Retina (tissue), 1 donor: ENCODE measurements at regions not wholly inside any gene's neighbourhood (a gene's known extent, or its start where the extent isn't known, plus 50 kb on each side); places are given as distances from the start of the nearest gene placed in this dataset.
"Not testable (repeated sequence)": the region's sequence is repeated elsewhere in the genome, so short reads cannot be mapped to it uniquely, and the experiment has no call there.

Source experiments
- DNase-seq: peaks from one replicate; pipeline ENCODE4 v3.0.0-alpha.2; 2016

GRCh38 chr1:221478050-221478949 is 263.6 kb downstream of the DUSP10 start:
- peak; percentile 40 for DNase-seq

- no peak for DNase-seq
Observed at GRCh38 chr1:221487781-221488524, 253.9 kb downstream of the DUSP10 start.

DNA sequence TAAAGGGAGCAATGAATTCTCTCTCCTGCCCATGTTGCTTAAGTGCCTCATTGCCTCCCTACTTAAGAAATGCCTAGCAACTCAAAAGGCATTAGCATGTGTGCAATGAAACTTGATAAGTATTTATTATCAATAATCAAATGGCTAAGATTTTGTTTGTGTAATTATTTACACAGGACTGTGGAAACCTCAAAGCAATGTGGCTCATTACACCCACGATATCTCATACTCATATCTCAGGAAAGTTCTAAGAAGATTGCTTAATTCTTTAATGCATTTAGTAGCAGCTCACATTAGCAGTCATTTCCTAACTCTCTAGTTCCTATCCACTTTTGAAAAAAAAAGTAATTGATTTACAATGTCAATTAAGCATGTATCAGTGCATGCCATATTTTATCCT is 253.3 kb downstream of the DUSP10 start:
- DNase-seq = no peak

DNA sequence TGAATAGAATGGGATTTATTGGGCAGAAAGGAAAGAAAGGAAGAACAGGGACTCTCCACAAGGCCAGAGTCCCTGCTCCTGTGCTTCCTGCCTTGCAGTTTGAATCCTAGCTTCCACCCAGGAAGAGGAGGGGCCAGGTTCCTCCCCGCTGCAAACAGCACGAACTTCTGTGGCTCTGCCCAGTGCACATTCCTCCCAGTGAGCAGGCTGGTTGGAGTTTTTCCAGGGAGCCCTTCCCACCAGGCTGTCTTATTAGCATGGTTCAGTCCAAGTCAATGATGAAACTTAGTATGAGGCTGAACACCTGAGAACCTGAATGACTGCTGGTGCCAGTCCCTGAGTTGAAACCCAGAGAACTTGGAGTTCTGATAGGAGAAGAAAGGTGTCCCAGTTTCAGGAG is 247.2 kb downstream of the DUSP10 start:
- DNase-seq = no peak

GRCh38 chr1:221497046-221497445 is 244.8 kb downstream of the DUSP10 start:
- no peak for DNase-seq

DNA sequence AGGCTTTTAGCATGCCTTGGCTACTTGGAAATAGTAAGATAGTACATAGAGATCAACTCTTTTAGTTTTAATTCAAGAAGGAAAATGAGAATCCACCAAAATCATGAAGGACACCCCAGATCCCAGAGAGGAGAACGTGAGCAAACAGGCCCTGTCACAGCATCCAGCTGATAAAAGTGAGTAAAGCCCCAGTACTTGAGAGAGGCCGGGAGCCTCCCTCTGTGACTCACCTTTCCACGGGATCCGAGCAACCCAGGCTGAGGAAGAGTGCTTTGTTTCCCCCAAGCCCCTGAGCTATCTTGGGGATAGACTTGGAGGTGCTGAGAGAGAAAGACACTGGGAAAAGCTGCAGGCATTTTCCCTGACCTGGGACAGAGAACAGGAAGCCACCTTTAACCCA is 238.6 kb downstream of the DUSP10 start:
- DNase-seq = no peak

DNA sequence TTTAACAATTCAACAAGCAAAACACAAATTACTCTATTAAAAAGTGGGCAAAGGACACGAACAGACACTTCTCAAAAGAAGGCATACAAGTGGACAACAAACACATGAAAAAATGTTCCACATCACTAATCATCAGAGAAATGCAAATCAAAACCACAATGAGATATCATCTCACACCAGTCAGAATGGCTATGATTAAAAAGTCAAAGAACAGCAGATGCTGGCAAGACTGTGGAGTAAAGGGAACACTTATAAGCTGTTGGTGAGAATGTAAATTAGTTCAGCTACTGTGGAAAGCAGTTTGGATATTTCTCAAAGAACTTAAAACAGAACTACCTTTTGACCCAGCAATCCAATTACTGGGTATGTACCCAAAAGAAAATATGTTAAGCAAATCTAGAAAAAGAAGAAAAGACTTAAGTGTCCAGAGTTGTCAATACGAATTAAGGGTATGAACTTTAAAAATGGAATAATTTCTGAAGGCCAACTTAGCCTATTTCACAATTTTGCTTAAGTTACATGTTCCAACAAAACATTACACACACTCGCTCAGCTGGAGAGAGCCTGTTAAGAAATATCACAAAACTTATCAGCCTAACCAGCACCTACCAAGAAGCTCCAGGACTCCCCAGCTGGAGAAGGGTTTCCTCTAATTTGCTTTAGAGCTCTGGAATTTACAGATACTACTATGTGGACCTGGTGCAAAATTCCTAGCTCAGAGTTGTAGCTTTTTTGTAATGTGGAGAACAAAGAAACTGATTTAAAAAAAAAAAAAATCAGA is 232.1 kb downstream of the DUSP10 start:
- no peak for DNase-seq

DNA sequence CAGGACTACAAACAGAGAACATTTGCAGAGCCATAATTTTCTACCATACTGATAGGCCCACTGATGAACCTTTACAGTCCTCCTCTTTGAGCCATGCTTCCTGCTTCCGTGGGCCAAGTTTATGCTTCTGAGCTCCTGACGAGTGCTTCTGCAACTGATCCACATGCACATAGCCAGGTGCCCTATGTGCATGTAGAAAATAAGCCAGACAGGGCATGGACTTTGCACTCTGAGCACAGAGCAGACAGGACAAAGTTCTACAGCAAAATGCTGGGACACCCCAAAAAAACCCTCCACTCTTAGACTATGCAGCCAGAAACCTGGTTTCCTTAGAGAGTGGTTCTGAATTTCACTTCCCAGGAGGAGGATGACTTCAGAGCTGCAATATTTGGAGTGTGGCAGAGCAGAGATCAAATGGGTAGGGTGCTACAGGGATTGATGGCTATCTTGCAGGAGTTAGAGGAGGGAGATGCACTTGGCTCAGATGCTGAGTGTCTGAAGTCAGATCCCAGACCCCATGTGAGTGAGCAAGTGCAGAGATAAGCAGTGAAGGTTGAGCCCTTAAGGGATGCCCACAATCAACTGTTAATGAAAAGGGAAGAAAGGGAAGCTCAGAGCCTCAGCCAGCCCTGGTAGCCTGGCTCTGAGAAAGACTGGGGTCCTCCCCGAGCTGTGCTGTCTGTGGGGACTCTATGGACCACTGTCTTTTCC is 230.9 kb downstream of the DUSP10 start:
- no peak for DNase-seq

GRCh38 chr1:221511797-221512196 is 230.1 kb downstream of the DUSP10 start:
- no peak for DNase-seq

DNA sequence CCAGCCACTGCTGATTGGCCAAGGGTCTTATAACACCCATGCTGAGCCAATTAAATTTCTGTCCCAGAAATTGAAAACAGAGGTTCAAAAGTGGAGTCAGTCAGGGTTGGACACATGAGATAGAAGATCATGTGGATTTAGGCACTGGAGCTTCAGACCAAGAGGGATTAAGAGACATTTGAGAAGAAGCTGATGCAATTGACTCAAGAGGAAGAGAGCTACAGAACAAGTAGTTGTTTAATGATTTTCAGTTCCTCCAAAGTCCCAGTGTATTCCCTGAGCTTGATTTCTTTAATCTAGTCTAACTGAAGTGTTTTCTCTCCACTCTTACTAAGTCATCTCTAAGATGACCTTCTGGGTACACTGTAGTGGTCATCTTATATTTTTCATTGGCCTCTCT is 227.1 kb downstream of the DUSP10 start:
- no peak for DNase-seq

DNA sequence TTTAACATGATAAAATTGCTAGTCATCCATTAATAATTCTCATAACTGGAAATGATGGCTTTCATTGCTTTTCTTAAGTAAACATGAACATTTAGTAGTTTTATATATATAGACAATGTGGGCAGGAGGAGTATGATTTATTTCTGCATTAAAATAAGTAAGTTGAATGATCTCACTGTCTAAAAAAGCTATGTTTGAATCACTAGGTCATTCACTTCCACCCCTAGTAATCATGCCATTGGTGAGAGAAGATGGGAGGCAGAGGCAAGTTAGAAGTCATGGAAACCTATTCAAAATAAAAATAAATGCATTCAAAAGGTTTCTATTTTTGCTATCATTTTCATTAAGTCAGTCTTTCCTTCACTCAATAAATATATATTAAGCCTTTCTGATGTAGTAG is 226.4 kb downstream of the DUSP10 start:
- DNase-seq = no peak

GRCh38 chr1:221517961-221518360 is 223.9 kb downstream of the DUSP10 start:
- no peak for DNase-seq

GRCh38 chr1:221520250-221520649 is 221.6 kb downstream of the DUSP10 start:
- DNase-seq = no peak

DNA sequence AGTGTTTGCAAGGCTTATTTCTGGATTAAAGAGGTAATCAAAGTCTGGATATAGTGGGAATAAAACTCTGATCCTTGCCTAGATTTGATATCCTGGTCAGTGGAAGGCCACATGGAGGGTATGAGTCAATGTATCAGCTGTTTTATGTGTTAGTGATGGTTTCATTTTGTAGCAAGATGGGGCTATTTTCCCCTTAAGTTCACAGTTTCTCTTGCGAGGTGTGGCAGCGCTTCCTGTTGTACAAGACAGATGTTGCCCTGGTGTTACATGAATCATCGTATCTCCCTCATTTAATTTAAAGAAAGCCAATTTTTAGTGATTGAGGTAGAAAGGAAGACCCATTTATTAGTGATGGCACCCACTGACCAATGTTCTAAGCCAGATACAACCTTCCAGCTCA is 220.2 kb downstream of the DUSP10 start:
- DNase-seq = no peak

- no peak for DNase-seq
Observed at GRCh38 chr1:221522529-221522940, 219.4 kb downstream of the DUSP10 start.

DNA sequence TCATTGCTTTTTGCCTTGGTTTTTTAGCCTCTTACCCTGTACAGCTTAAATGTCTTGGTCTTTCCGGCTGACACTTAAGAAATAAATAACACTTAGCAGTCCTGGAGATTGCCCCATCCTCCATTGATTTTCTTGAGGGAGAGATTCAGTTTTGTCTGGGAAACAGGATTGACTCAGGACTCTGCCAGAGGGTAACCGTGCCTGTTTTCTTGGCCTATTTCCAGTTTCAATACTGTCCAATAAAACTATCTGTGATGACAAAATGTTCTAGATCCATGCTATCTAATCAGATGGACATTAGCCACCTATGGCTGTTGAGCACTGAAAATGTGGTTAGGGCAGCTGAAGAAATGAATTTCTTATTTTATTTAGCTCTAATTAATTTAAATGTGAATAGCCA is 216.1 kb downstream of the DUSP10 start:
- DNase-seq = no peak

GRCh38 chr1:221527302-221527701 is 214.6 kb downstream of the DUSP10 start:
- DNase-seq = no peak

DNA sequence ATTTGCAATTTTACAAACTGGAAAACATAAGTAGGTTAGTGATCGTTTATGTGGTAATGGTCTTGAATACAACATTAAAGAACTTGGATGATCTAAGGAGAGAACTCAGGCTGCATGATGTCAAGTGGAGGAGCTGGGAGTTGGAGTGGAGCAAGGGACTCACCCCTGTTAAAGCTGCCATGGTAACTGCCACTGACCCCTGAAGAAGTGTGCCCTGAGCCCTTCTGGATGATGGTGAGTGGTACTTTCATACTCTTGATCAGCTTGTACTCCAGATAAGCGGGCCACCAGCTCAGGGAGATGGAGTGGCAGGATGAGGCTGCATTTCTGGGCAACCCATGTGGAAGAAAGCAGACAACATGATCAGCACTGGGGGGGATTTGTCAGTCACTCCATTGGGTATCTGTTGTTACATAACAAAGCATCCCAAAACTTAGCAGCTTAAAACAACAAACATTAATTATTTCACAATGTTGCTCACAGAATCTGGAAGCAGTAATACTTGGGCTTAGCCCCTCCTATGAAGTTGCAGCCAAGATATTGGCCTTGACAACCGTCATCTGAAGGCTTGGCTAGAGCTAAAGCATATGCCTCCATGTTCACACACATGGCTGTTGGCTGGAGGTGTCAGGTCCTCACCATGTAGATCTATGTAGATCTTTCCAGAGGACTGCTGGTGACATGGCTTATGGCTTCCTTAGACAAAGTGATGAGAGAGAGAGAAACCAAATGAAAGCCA is 213.8 kb downstream of the DUSP10 start:
- DNase-seq = no peak

GRCh38 chr1:221530159-221530558 is 211.7 kb downstream of the DUSP10 start:
- not testable (repeated sequence) for DNase-seq

- no peak for DNase-seq
Observed at GRCh38 chr1:221530791-221531190, 211.1 kb downstream of the DUSP10 start.

DNA sequence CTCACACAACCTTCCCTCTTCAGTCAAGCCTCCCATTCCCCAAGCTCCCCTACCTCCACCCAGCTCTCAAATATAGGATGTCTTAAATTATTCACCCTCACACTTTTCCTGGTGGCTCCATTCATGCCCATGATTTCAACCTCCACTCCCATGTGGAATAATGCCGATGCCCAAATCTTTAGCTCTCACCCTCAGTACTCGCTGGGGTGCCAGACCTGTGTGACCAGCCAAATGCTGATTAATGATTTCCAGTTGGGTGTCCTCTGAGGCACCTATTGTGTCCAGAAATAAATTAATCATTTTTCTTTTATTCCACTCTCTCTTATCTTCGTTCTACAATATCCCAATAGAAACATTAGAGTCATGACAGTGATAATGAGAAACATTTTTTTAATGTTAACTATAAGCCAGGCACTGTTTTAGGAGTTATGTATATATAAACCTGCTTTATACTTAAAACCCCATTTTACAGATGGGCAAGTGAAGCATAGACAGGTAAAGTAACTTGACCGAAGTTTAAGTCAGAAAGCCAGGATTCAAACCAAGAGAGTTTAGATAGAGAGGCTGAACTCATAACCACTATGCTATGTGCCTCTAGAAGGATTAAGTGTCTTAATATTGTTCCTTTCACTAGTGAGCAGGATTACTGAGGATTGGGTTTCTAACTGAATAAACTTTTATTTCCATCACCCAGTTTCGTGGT is 209.7 kb downstream of the DUSP10 start:
- DNase-seq = no peak
